NCI-H524 (cell line): ENCODE measurements at regions not wholly inside any gene's neighbourhood (a gene's known extent, or its start where the extent isn't known, plus 50 kb on each side); places are given as distances from the start of the nearest gene placed in this dataset.

Source experiments
- DNase-seq, 2 experiments: peaks; one replicate each; lab custom pipeline; 2025; lab: John Stamatoyannopoulos, UW

DNA sequence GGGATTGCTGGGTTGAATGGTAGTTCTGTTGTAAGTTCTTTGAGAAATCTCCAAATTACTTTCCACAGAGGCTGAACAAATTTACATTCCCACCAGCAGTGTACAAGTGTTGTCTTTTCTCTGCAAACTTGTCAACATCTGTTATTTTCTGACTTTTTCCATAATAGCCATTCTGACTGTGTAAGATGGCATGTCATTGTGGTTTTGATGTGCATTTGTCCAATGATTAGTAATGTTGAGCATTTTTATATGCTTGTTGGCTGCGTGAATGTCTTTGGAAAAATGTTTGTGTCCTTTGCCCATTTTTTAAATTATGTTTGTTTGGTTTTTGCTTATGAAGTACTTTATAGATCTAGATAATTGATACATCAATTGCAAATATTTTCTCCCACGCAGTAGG is 1025.0 kb downstream of the JRKL start:
- no peak for DNase-seq

- no peak for DNase-seq
Measured at GRCh38 chr11:97419729-97420128, 1029.9 kb downstream of the JRKL start.

DNA sequence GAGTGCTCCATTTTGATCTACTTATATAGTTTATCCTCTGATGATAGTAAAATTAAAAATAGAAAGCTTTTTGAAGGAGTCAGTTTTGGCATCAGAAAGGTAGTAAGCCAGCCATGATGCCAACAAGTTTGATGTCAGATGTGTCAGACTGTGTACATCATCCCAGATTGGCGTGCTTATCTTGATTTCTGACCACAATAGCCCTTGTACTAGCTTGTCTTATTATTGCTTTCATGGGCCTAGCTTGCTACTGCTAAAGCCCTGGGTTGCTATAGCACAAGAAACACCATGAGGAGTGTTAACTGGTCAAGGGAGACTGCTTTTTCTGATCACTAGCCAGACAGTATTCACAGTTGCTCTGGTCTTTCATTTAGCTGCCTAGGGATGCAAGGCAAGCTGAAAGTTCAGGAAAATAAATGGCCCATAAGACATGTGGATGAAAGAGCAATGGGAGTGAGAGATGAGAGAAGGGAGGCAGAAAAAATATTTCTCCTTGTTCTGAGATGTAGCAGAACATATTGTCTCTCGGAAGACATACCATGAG is 1038.5 kb downstream of the JRKL start:
- no peak for DNase-seq

- no peak for DNase-seq
Measured at GRCh38 chr11:97430877-97431276, 1041.1 kb downstream of the JRKL start.

DNA sequence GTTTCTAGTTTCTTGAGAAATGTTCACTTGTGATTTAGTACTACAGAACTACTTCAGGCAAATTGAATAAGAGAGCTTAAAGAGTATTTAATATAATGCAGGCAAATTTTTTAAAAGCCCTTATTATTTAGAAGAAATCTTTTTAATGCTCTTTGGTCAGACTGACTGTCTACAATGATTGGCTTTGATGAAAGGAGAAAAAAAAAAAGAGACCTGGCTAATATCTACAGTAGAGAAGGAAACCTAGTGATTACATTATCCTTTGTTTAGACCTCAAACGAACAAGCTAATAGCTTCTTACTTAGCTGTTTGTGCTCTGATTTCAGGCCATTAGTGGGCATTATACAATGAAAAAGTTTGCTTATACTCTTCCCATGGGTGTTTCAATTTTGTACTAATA is 1043.1 kb downstream of the JRKL start:
- no peak for DNase-seq

DNA sequence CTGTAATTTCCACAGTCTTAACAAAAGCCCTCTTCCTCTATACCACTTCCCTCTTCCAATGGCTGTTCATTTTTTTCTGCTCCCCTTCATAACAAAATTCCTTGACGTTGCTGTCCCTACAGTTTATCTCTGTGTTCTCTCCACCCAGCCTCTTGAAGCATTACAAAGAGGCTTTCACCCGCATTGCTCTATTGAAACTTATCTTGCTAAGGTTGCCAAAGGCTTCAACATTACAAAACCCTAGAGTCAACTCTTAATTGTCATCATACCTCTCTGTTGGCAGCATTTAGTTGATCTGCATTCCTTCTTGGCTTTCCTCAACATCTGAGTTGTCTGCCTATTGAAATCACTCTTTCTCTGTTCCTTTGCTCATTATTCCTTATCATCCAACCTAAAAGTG is 1055.7 kb downstream of the JRKL start:
- no peak for DNase-seq

DNA sequence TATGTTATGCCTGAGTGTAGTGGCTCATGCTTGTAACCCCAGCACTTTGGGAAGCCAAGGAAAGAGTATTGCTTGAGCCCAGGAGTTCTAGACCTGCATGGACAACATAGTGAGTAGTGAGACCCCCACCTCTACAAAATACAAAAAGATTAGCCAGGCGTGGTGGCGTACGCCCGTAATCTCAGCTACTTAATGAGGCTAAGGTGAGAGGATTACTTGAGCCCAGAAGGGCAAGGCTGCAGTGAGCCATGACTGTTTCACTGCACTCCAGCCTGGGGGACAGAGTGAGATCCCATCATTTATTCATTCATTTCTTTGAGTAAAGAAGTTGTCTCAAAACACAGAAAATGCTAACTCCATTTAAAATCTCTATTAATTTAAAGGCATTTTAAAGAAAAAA is 1061.6 kb downstream of the JRKL start:
- DNase-seq, result peak in 1 of 2 experiments; percentile 36

DNA sequence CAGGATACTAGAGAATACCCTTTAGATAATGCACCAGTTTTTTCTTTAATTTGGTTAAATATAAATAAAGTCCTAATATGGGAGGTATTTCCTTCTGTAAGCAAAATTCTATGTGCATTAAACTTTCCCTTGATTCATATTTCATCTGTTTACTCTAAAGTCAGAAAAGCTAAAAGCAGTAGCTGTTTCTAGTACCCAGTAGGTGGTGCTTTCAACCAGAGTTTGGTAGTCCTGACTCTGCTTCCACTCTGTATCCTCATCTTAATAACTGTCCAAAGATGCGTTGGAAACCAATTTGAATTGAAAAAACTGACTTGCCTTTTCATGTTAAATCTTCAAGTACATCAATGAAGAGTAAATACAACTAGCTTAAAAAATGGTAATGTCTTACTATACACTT is 1065.2 kb downstream of the JRKL start:
- peak in 1 of 2 experiments; percentile 36 for DNase-seq

DNA sequence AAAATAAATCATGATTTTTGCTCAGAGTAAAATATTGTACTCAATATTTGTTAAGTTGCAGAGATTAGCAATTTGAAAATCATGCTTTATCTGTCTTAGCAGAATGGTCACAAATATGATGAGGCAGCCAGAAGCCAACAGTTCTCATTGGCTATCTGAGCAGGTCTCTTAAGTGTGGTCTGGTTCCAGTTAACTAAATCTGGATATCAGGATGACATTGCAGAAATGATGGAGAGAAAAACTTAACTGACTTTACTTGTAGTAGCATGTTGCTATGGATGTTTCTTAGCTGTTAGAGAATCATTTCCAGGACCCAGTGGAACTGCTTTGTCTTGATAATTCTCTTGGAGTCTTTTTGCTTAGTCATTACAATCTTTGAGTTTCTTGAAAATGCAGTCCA is 1070.3 kb downstream of the JRKL start:
- no peak for DNase-seq

- DNase-seq, result no peak
Measured at GRCh38 chr11:97461044-97461880, 1071.4 kb downstream of the JRKL start.

DNA sequence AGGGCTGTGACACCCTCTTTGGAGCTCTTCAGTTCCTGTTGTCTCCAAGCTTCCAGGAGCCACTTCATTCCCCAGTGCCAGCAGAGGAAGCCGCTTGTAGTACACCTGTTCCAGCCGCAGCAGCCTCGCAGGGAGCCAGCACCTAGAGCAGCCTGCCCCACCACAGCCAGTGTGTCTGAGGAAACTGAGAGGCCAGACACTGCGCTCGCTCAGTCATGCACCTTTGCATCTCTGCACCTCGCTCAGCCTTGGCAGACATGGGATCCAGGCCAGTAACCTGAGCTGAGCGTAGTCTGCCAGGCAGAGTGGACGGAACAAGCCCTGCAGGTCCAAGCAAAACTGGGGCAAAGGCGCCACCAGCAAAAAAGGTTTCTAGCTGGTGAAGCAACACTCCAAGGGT is 1072.1 kb downstream of the JRKL start:
- no peak for DNase-seq

DNA sequence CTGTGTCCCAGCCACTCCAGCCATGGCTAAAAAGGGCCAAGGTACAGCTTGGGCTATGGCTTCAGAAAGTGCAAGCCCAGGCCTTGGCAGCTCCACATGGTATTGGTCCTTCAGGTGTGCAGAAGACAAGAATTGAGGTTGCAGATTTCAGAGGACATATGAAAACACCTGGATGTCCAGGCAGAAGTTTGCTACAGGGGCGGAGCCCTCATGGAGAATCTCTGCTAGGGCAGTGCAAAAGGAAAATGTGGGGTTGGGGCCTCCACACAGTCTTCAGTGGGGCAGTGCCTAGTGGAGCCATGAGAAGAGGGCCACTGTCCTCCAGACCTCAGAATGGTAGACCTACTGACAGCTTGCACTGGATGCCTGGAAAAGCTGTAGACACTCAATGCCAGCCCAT is 1074.1 kb downstream of the JRKL start:
- DNase-seq, result no peak

DNA sequence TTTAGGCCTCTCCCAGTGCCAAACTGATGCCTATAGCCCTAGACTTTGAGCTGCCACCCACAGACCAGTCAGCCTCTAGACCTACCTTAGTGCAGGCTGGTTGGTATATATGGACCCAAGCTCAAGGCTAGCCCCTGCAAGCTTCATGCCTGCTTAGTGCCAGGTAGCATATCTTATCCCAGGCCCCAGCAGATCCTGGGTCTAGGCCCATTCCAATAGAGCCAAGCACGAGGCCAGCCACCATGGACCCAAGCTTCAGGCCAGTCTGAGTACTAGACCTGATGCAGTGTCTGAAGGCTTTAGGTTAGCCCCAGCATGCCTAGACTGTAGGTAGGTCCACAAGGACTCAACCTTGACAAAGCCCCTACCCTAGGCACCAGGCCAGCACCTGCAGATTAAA is 1081.7 kb downstream of the JRKL start:
- no peak for DNase-seq

DNA sequence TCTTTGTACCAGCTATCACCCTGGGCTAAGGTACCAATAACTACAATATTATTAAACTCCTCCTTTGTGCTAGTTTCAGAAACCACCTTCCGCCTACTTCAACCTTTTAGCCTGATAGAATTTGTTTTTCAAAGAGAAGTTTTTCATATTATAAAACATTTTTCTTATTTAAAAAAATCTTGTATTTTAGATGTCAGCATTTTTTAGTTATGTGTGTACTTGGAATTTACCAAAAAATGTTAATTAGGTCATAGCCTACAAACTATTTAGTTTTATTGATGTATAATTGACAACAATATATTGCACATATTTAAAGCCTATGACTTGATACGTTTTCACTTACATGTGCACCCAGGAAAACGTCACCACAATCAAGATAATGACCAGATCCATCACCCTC is 1097.6 kb downstream of the JRKL start:
- DNase-seq, result no peak

DNA sequence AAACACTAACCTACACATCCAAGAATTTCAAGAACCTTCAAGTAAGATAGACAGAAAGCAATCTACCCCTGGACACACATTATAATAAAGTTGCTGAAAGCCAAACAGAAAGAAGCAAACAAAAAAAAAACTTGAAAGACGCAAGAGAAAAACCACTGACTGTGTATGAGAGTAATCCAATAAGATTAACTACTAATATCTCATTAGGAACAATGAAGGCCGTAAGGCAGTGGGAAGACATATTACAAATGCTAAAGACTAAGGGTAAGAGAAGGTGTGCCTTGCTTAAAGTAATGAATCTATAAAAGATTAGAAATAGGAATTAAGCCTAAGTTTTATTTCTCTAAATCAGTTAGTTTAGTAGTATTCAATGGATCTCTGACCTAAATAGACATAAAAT is 1109.1 kb downstream of the JRKL start:
- DNase-seq, result no peak

DNA sequence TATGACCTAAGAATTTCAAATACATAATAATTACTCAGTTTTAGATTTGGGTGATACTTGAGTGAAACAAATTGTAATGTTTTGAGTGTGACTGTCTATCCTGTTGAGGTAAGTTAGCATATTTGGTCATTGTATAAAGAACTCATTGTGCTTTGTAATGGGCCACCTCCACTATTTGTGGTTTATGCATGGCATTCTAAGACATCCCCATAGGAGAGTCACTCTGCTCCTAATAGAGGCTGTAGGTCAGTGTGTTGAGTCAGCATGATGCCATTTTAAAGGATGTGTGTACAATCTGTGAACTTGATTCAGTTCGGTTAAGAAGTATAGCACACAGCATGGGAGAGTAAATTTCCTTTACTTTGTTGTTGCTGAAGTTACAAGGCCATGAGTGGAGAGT is 1112.4 kb downstream of the JRKL start:
- no peak for DNase-seq

- DNase-seq, result no peak
Measured at GRCh38 chr11:97506076-97506759, 1116.4 kb downstream of the JRKL start.

DNA sequence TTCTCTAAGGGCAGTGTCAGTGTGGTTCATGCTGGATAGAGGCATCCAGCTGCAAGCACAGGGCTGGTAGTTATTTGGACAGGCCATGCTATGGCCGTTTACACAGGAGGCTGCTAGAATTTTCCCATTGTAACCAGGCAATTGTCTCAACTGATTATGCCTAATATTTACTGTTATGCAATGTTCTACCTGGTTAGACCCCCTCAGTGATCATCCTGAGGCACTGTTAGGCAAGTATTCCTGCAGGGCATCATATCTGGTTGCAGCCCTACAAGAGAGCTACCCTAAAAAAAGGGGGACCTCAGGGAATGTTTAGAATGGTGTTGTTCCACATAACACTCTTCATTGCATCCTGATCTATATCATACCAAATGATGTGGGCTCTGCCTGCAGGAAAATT is 1124.6 kb downstream of the JRKL start:
- DNase-seq, result no peak

DNA sequence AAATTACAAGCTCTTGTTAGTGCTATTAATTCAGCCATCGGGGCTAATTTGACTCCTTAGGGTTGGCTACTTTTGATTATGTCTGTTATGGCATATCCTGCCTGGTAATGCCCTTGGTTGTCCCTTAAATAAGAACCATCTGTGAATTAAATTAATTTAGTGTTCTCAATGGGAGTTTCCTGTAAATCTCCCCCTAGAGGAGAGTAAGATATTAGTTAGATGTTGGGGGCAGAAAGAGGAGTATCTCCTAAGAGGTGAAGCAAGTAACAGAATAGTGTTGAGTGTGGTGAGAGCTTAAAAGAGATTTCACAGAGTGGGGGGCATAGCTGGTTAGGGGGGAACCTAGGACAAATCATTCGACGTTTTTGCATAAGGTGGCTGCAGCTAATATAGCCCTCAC is 1126.9 kb downstream of the JRKL start:
- no peak for DNase-seq

GRCh38 chr11:97525273-97525672 is 1135.5 kb downstream of the JRKL start:
- no peak for DNase-seq

GRCh38 chr11:97537407-97538150 is 1147.8 kb downstream of the JRKL start:
- DNase-seq, result no peak

DNA sequence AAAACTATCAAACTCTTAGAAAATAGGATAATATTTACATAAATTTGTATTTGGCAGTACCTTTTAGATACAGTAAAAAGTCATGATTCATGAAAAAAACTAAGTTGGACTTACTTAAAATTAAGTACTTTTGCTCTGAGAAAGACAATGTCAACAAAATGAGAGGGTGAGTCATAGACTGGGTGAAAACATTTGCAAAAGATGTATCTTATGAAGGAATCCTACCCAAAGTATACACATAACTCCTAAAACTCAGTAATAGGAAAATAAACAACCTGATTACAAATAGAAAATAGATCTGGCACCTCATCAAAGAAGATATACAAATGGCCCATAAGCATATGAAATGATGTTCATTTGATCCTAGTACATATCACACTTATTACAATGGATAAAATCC is 1154.6 kb downstream of the JRKL start:
- DNase-seq, result no peak

GRCh38 chr11:97548280-97548679 is 1158.5 kb downstream of the JRKL start:
- no peak for DNase-seq
